SU-DHL-6 (cell line): ENCODE measurements at regions not wholly inside any gene's neighbourhood (a gene's known extent, or its start where the extent isn't known, plus 50 kb on each side); places are given as distances from the start of the nearest gene placed in this dataset.

Source experiments
- H2AFZ ChIP-seq: fragments of 200-600 bp; sonication (generic); 2 replicates; pipeline ENCODE4 v1.6.1; 2014; ENCODE audit warnings: low read depth, mild to moderate bottlenecking, moderate library complexity, mixed read lengths, antibody characterized with exemption, low read length; ENCODE audit not compliant: severe bottlenecking
- H3F3A ChIP-seq: fragments of 200-600 bp; shearing (Covaris generic); 2 replicates; pipeline ENCODE4 v1.6.0; 2016; ENCODE audit warnings: antibody characterized with exemption, mild to moderate bottlenecking; ENCODE audit not compliant: insufficient read depth
- H3K27ac ChIP-seq: fragments of 200-600 bp; sonication (generic); 2 replicates; pipeline ENCODE4 v1.5.1; 2016; ENCODE audit warnings: low read depth, mild to moderate bottlenecking, low read length, moderate library complexity, mixed read lengths
- H3K27me3 ChIP-seq: fragments of 200-600 bp; sonication (generic), shearing (Covaris generic); 2 replicates; pipeline ENCODE4 v1.6.0; 2014; ENCODE audit warnings: mild to moderate bottlenecking, low read length
- H3K36me3 ChIP-seq: fragments of 200-600 bp; sonication (generic); 2 replicates; pipeline ENCODE4 v1.6.1; 2014; ENCODE audit warnings: mild to moderate bottlenecking, low read length, mixed read lengths
- H3K4me2 ChIP-seq: fragments of 300-600, 200-600 bp; shearing (Covaris generic), sonication (generic); 2 replicates; pipeline ENCODE4 v1.6.0; 2014; ENCODE audit warnings: low read length, low read depth, mild to moderate bottlenecking; ENCODE audit not compliant: poor library complexity, severe bottlenecking
- H3K4me3 ChIP-seq: fragments of 200-600 bp; sonication (generic); 2 replicates; pipeline ENCODE4 v1.5.1; 2014; ENCODE audit warnings: antibody characterized with exemption, low read length, mild to moderate bottlenecking, mixed read lengths; ENCODE audit not compliant: insufficient read depth, poor library complexity, severe bottlenecking
- H3K79me2 ChIP-seq: fragments of 200-600 bp; sonication (generic); 2 replicates; pipeline ENCODE4 v1.6.1; 2014; ENCODE audit warnings: mild to moderate bottlenecking, low read length, moderate library complexity; ENCODE audit not compliant: insufficient read depth
- H3K9ac ChIP-seq: fragments of 200-600 bp; sonication (generic); 2 replicates; pipeline ENCODE4 v1.7.0; 2014; ENCODE audit warnings: mild to moderate bottlenecking, low read length
- H3K9me2 ChIP-seq: fragments of 200-600 bp; sonication (generic); replicated peaks from 2 replicates; pipeline ENCODE4 v1.6.1; 2014; ENCODE audit warnings: low read length; ENCODE audit not compliant: insufficient read depth
- H3K9me3 ChIP-seq: fragments of 200-600 bp; sonication (generic); 2 replicates; pipeline ENCODE4 v1.6.1; 2014; ENCODE audit warnings: low read length, mixed read lengths; ENCODE audit not compliant: insufficient read depth
- H4K20me1 ChIP-seq: fragments of 200-600 bp; sonication (generic); 2 replicates; pipeline ENCODE4 v1.6.1; 2014; ENCODE audit warnings: low read depth, mild to moderate bottlenecking, antibody characterized with exemption, low read length, moderate library complexity, mixed read lengths
- CTCF ChIP-seq: fragments of 200-600 bp; sonication (generic); IDR thresholded peaks from one replicate; pipeline ENCODE4 v1.5.1; 2017; ENCODE audit warnings: antibody characterized with exemption, mild to moderate bottlenecking, low read length, moderate library complexity; ENCODE audit not compliant: insufficient read depth, poor library complexity, severe bottlenecking
- EZH2phosphoT487 ChIP-seq: fragments of 200-600 bp; sonication (generic), shearing (Covaris generic); conservative IDR thresholded peaks from 2 replicates; pipeline ENCODE4 v1.6.1; 2018; ENCODE audit warnings: mild to moderate bottlenecking, antibody characterized with exemption, low read length, moderate library complexity, mixed read lengths

- H2AFZ ChIP-seq, result no peak overlapping the region
- no peaks in the 10 kb centered on the region for H4K20me1 ChIP-seq
- no peaks in the 10 kb centered on the region for H3K27me3 ChIP-seq
- H3K9me3 ChIP-seq, result 0 out of 2 replicates have a peak, but pooled peaks cover 5% of the 10 kb centered on the region
- no peak overlapping the region for H3K4me2 ChIP-seq
- H3K9me2 ChIP-seq, result no peaks in the 10 kb centered on the region
- H3K27ac ChIP-seq, result no peak overlapping the region
- H3K9ac ChIP-seq, result no peak overlapping the region
- no peak for TF ChIP-seq CTCF
- TF ChIP-seq EZH2phosphoT487, result no peak
- H3F3A ChIP-seq, result no peaks in the 10 kb centered on the region
- H3K36me3 ChIP-seq, result no peaks in the 10 kb centered on the region
- H3K4me3 ChIP-seq, result no peak overlapping the region
- H3K79me2 ChIP-seq, result no peaks in the 10 kb centered on the region
Measured at GRCh38 chr12:115898670-115899069, 378.8 kb downstream of the MED13L start.

- Histone ChIP-seq H3F3A (no peaks in the 10 kb centered on the region), H2AFZ (no peak overlapping the region), H3K9me2 (no peaks in the 10 kb centered on the region), H3K4me3 (no peak overlapping the region), H3K9me3 (0 out of 2 replicates have a peak, but pooled peaks cover 5% of the 10 kb centered on the region), H3K79me2 (no peaks in the 10 kb centered on the region), H4K20me1 (no peaks in the 10 kb centered on the region), H3K9ac (no peak overlapping the region), H3K4me2 (no peak overlapping the region), H3K27ac (no peak overlapping the region), H3K27me3 (no peaks in the 10 kb centered on the region), H3K36me3 (no peaks in the 10 kb centered on the region)
- TF ChIP-seq CTCF, result no peak
- TF ChIP-seq EZH2phosphoT487, result no peak
Measured at GRCh38 chr12:115897729-115898128, 379.8 kb downstream of the MED13L start.

GRCh38 chr12:115895247-115895646 lies 382.2 kb downstream of the MED13L start:
- H4K20me1 ChIP-seq, result no peaks in the 10 kb centered on the region
- no peaks in the 10 kb centered on the region for H3K79me2 ChIP-seq
- 0 out of 2 replicates have a peak, but pooled peaks cover 5% of the 10 kb centered on the region for H3K9me3 ChIP-seq
- no peak overlapping the region for H3K4me2 ChIP-seq
- no peaks in the 10 kb centered on the region for H3K9me2 ChIP-seq
- H3K36me3 ChIP-seq, result no peaks in the 10 kb centered on the region
- H3K4me3 ChIP-seq, result no peak overlapping the region
- H2AFZ ChIP-seq, result no peak overlapping the region
- no peak overlapping the region for H3K9ac ChIP-seq
- TF ChIP-seq CTCF, result no peak
- no peaks in the 10 kb centered on the region for H3F3A ChIP-seq
- H3K27me3 ChIP-seq, result no peaks in the 10 kb centered on the region
- H3K27ac ChIP-seq, result no peak overlapping the region
